Ascending aorta (tissue), 2 donors: ENCODE measurements at regions not wholly inside any gene's neighbourhood (a gene's known extent, or its start where the extent isn't known, plus 50 kb on each side); places are given as distances from the start of the nearest gene placed in this dataset.

ENCODE experiments used
- DNase-seq, 2 donors: peaks; one replicate each; pipeline ENCODE4 v3.0.0-alpha.2; 2019; ENCODE audit warnings: low spot score in 2 of 2
- H3K27ac ChIP-seq, 2 donors: fragments of 200-600 bp; sonication (generic); one replicate each; pipeline ENCODE4 v1.5.1; 2016 to 2017; ENCODE audit warnings: mild to moderate bottlenecking in 1 of 2
- H3K27me3 ChIP-seq: fragments of 200-600 bp; sonication (generic); one replicate; pipeline ENCODE4 v1.5.1; 2017
- H3K36me3 ChIP-seq, 2 donors: fragments of 200-600 bp; sonication (generic); one replicate each; pipeline ENCODE4 v1.5.1; 2016
- H3K4me1 ChIP-seq, 2 donors: fragments of 200-600 bp; sonication (generic); one replicate each; pipeline ENCODE4 v1.5.1; 2016 to 2017; ENCODE audit warnings: mild to moderate bottlenecking in 1 of 2
- H3K4me3 ChIP-seq, 2 donors: fragments of 200-600 bp; sonication (generic); one replicate each; pipeline ENCODE4 v1.5.1; 2016 to 2017; ENCODE audit warnings: mild to moderate bottlenecking in 1 of 2
- H3K9me3 ChIP-seq, 2 donors: fragments of 200-600 bp; sonication (generic); one replicate each; pipeline ENCODE4 v1.5.1; 2016
- intact Hi-C: fragments of 100-400 bp; cut with DNase I; formaldehyde crosslinking; loops from one replicate; pipeline ENCODE4 v1.15.1; 2023
- TF ChIP-seq, protein P1 (sequence below), 3 experiments: fragments of 200-600 bp in 2 of 3; fragments of 450-650 bp in 1 of 3; sonication (generic) in 2 of 3; IDR thresholded peaks; one replicate each; pipeline ENCODE4 v1.5.1; 2016 to 2019; ENCODE audit warnings: antibody characterized with exemption in 3 of 3, mild to moderate bottlenecking in 1 of 3, moderate library complexity in 1 of 3

DNA sequence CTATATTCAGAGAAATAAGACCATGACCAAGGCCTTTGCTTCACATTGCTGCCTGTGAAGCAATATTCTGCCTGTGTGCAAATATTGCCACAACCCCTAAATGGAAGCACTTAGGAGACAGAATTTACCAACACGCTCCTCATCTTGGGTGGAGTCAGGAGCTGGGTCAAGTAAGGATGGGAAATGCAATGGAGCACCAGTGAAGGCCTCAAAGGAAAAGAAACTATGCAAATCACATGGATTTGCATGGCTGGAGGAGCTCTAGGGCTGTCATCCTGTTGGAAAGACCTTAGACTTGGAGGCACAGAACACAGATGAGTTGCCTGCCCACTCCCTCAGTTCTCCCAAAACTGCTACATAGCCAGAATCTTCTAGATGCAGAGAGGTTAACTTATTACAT is 435.5 kb downstream of the SIPA1L2 start:
- TF ChIP-seq, protein P1, sequence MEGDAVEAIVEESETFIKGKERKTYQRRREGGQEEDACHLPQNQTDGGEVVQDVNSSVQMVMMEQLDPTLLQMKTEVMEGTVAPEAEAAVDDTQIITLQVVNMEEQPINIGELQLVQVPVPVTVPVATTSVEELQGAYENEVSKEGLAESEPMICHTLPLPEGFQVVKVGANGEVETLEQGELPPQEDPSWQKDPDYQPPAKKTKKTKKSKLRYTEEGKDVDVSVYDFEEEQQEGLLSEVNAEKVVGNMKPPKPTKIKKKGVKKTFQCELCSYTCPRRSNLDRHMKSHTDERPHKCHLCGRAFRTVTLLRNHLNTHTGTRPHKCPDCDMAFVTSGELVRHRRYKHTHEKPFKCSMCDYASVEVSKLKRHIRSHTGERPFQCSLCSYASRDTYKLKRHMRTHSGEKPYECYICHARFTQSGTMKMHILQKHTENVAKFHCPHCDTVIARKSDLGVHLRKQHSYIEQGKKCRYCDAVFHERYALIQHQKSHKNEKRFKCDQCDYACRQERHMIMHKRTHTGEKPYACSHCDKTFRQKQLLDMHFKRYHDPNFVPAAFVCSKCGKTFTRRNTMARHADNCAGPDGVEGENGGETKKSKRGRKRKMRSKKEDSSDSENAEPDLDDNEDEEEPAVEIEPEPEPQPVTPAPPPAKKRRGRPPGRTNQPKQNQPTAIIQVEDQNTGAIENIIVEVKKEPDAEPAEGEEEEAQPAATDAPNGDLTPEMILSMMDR (IDR thresholded peaks at IDR 0.05), result no peak
- H3K4me1 ChIP-seq, result peaks cover 0 to 3% of the 10 kb centered on the region in 2 donors
- H3K4me3 ChIP-seq, result no peak overlapping the region
- intact Hi-C loops, result no loop called here
- no peaks in the 10 kb centered on the region for H3K36me3 ChIP-seq
- no peaks in the 10 kb centered on the region for H3K9me3 ChIP-seq
- H3K27ac ChIP-seq, result no peak overlapping the region
- no peaks in the 10 kb centered on the region for H3K27me3 ChIP-seq
- no peak for DNase-seq

- Histone ChIP-seq H3K4me3 (no peak overlapping the region), H3K4me1 (peaks cover 0 to 3% of the 10 kb centered on the region in 2 donors), H3K27me3 (no peaks in the 10 kb centered on the region), H3K36me3 (no peaks in the 10 kb centered on the region), H3K27ac (no peak overlapping the region), H3K9me3 (no peaks in the 10 kb centered on the region)
- TF ChIP-seq, protein P1 (IDR thresholded peaks at IDR 0.05), result no peak
- intact Hi-C loops, result no loop called here
- DNase-seq, result no peak
Measured at GRCh38 chr1:232193451-232193783, 436.5 kb downstream of the SIPA1L2 start.

DNA sequence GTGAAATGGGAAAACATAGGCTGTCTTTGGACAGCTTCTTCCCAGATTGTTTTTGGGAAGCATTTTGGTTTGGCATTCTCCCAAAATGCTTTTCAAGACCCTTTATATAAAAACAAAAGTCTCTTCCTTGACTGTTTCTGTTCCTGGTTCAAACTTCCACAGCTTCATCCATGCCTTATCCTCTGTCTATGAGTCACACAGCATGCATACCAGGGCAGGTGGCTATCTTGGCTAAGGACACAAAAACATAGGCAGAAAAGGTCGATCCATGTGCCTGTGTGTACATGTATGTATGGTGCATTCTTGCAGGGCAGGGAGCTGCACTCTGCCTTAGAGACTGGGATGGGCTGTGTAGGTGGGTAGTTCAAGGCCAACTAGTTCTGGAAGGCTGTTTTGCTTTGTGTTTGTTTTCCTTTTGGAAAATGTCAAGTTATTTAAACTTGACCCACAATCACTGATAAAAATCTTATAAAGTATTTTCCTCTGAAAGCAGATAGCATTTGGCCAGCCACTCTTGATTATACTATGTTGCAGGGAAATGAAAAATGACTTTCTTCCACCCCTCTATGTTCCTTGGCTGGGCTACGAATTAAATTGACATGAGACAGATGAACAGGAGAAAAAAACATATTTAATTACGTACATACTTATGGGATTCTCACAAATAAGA is 437.0 kb downstream of the SIPA1L2 start:
- Histone ChIP-seq H3K27ac (no peak overlapping the region), H3K9me3 (no peaks in the 10 kb centered on the region), H3K36me3 (no peaks in the 10 kb centered on the region), H3K4me3 (no peak overlapping the region), H3K4me1 (peaks cover 0 to 3% of the 10 kb centered on the region in 2 donors), H3K27me3 (no peaks in the 10 kb centered on the region)
- no peak for DNase-seq
- intact Hi-C loops, result no loop called here
- TF ChIP-seq, protein P1 (IDR thresholded peaks at IDR 0.05), result no peak

DNA sequence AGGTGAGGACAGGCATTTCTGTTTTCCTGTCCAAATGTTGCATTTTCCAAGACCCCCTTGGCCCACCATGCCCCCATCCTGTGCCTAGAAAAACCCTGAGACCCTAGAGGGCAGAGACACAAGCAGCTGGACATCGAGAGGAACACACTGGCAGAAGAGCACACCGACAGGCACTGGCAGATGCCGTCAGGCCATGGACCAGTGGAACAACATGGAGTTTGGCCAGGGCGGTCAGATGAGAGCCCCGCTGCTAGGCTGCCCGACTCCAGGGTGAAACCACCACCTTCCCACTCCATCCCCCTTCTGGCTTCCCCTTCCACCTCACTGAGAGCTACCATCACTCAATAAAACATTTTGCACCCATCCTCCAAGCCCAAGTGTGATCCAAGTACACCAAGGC is 438.4 kb downstream of the SIPA1L2 start:
- H3K4me1 ChIP-seq, result peaks cover 0 to 3% of the 10 kb centered on the region in 2 donors
- H3K9me3 ChIP-seq, result no peaks in the 10 kb centered on the region
- H3K4me3 ChIP-seq, result no peak overlapping the region
- no peaks in the 10 kb centered on the region for H3K36me3 ChIP-seq
- no peaks in the 10 kb centered on the region for H3K27me3 ChIP-seq
- intact Hi-C loops, result no loop called here
- H3K27ac ChIP-seq, result no peak overlapping the region
- TF ChIP-seq, protein P1 (IDR thresholded peaks at IDR 0.05), result no peak
- DNase-seq, result no peak

DNA sequence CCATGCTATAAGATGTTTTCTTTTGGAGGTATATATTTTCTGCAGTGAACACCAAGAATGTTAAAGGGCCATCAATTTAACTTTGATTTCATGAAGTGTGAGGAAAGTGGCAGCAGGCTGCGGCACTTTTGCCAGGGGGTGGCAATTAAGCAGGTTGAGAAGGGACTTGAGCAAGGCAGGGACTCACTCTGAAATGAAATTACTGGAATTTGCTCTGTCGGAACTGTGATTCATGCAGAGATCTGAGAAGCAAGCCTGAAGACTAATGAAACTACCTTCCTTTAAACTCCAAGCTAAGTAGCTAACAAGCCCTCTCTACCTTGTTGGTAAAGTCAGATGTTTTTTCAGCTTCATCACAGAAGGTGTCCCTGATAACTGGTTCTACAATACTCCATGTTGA is 441.6 kb downstream of the SIPA1L2 start:
- Histone ChIP-seq H3K4me1 (peaks cover 0 to 3% of the 10 kb centered on the region in 2 donors), H3K9me3 (no peaks in the 10 kb centered on the region), H3K27me3 (no peaks in the 10 kb centered on the region), H3K36me3 (no peaks in the 10 kb centered on the region), H3K27ac (no peak overlapping the region), H3K4me3 (no peak overlapping the region)
- TF ChIP-seq, protein P1 (IDR thresholded peaks at IDR 0.05), result no peak
- DNase-seq, result no peak
- intact Hi-C loops, result loop anchor here (10.0 kb wide), 1 partner anchor 74 kb away; no protein-coding TSS in a partner anchor

GRCh38 chr1:232186931-232187330 is 443.0 kb downstream of the SIPA1L2 start:
- Histone ChIP-seq H3K36me3 (no peaks in the 10 kb centered on the region), H3K27ac (no peak overlapping the region), H3K9me3 (no peaks in the 10 kb centered on the region), H3K4me3 (no peak overlapping the region), H3K4me1 (no peaks in the 10 kb centered on the region), H3K27me3 (no peaks in the 10 kb centered on the region)
- intact Hi-C loops, result loop anchor here (10.0 kb wide), 1 partner anchor 72 kb away; no protein-coding TSS in a partner anchor
- TF ChIP-seq, protein P1 (IDR thresholded peaks at IDR 0.05), result no peak
- no peak for DNase-seq
